HCT116 (cell line): ENCODE measurements at regions not wholly inside any gene's neighbourhood (a gene's known extent, or its start where the extent isn't known, plus 50 kb on each side); places are given as distances from the start of the nearest gene placed in this dataset.

Source experiments
- EGR1 ChIP-seq: IDR thresholded peaks from 2 replicates; pipeline ENCODE4 v1.6.1; 2012; ENCODE audit warnings: low read depth
- EZH2 ChIP-seq: fragments of 200-600 bp; sonication (generic); IDR thresholded peaks from 2 replicates; pipeline ENCODE4 v1.6.1; 2017; ENCODE audit warnings: antibody characterized with exemption, mixed run types
- POLR2A ChIP-seq: IDR thresholded peaks from 2 replicates; pipeline ENCODE4 v1.7.0; 2011; ENCODE audit warnings: borderline replicate concordance; ENCODE audit not compliant: insufficient read depth, insufficient read length; ENCODE audit errors: extremely low read depth
- TF ChIP-seq, protein P1 (sequence below), 3 experiments: fragments of 200-600 bp in 1 of 3; sonication (generic) in 1 of 3; IDR thresholded peaks in 2 of 3; conservative IDR thresholded peaks in 1 of 3; 2 replicates each; pipeline ENCODE4 v1.5.1; 2012 to 2017; ENCODE audit warnings: low read depth in 2 of 3, low read length in 2 of 3, antibody characterized with exemption in 1 of 3, borderline replicate concordance in 1 of 3, control low read depth in 1 of 3, mild to moderate bottlenecking in 1 of 3, mixed read lengths in 1 of 3, mixed run types in 1 of 3, moderate library complexity in 1 of 3; ENCODE audit not compliant: insufficient read depth in 1 of 3
- TF ChIP-seq, protein P2 (sequence below): IDR thresholded peaks from 2 replicates; pipeline ENCODE4 v1.6.1; 2012
- TF ChIP-seq, protein P3 (sequence below): IDR thresholded peaks from 2 replicates; pipeline ENCODE4 v1.6.1; 2011; ENCODE audit warnings: mild to moderate bottlenecking, low read length, moderate library complexity; ENCODE audit not compliant: insufficient replicate concordance; ENCODE audit errors: extremely low read depth

DNA sequence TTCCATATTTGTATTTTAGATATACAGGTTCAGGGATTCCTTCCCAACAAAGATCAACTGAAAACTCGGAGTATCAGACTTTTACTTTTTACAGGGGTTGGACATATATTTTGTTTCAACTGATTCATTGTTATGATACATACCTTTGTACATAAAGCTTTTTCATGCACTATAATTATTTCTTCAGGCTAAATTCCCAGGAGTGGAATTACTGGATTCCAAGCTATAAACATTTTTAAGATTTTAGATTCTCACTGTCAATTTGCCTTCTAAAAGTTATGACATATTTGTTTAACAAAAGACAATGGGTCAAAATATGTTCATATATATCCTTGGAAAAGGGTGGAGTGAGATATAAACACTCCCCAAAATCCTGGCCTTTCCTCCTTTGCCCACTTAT, 449.0 kb downstream of the PDCD6IP start:
- TF ChIP-seq, protein P1, sequence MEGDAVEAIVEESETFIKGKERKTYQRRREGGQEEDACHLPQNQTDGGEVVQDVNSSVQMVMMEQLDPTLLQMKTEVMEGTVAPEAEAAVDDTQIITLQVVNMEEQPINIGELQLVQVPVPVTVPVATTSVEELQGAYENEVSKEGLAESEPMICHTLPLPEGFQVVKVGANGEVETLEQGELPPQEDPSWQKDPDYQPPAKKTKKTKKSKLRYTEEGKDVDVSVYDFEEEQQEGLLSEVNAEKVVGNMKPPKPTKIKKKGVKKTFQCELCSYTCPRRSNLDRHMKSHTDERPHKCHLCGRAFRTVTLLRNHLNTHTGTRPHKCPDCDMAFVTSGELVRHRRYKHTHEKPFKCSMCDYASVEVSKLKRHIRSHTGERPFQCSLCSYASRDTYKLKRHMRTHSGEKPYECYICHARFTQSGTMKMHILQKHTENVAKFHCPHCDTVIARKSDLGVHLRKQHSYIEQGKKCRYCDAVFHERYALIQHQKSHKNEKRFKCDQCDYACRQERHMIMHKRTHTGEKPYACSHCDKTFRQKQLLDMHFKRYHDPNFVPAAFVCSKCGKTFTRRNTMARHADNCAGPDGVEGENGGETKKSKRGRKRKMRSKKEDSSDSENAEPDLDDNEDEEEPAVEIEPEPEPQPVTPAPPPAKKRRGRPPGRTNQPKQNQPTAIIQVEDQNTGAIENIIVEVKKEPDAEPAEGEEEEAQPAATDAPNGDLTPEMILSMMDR (IDR thresholded peaks at IDR 0.05 in 2 of 3, conservative IDR thresholded peaks at IDR 0.05 in 1 of 3; ENCODE audit: borderline replicate concordance in 1 of 3, insufficient read depth in 1 of 3, low read depth in 2 of 3, low read length in 2 of 3) = no peak
- TF ChIP-seq, protein P2, sequence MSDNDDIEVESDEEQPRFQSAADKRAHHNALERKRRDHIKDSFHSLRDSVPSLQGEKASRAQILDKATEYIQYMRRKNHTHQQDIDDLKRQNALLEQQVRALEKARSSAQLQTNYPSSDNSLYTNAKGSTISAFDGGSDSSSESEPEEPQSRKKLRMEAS = no peak
- TF ChIP-seq EZH2 (no peak), EGR1 (no peak), POLR2A (no peak)
- TF ChIP-seq, protein P3, sequence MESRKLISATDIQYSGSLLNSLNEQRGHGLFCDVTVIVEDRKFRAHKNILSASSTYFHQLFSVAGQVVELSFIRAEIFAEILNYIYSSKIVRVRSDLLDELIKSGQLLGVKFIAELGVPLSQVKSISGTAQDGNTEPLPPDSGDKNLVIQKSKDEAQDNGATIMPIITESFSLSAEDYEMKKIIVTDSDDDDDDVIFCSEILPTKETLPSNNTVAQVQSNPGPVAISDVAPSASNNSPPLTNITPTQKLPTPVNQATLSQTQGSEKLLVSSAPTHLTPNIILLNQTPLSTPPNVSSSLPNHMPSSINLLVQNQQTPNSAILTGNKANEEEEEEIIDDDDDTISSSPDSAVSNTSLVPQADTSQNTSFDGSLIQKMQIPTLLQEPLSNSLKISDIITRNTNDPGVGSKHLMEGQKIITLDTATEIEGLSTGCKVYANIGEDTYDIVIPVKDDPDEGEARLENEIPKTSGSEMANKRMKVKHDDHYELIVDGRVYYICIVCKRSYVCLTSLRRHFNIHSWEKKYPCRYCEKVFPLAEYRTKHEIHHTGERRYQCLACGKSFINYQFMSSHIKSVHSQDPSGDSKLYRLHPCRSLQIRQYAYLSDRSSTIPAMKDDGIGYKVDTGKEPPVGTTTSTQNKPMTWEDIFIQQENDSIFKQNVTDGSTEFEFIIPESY = no peak
